ENCODE measurements at regions not wholly inside any gene's neighbourhood (a gene's known extent, or its start where the extent isn't known, plus 50 kb on each side); places are given as distances from the start of the nearest gene placed in this dataset.

DNA sequence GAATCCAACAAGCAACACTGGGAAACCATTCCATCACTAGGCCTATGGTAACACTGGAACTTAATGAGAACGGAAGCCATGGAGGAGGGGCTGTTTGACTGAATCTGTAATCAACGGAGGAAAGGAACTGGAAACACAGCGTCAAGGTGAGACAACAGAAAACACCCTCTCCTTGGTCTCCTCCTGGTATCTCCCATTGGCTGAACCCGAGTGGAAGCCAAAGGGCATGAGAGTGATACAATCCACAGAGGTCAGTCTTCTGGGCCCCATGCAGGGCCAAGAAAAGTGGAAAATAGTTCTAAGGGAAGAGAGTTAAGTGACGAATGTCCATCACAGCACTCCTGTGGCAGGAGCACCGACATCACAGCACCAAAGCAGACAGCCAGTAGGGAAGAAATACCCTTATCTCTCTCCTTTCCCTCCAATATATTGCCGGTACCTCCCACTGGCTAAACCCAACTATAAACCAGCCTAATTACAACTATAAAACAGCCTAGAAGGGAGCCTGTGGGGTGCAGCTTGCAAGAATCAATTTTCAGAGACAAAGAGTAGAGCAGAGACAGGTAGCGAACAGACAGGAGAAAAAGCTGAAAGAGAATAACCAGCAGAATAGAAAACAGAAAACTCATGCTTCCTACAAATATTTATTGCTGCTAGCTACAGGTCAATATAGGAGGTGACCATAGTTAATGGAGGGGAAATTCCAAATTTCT is 107.4 kb upstream of the IFNE start:
- no peak for DNase-seq (ENCODE audit: extremely low spot score, unreplicated experiment)
- Mint-ChIP-seq H3K27me3 (ENCODE audit: unreplicated experiment) (no peaks in the 10 kb centered on the region), H3K4me1 (ENCODE audit: unreplicated experiment) (peaks cover 22% of the 10 kb centered on the region), H3K9me3 (ENCODE audit: unreplicated experiment) (no peaks in the 10 kb centered on the region), H3K4me3 (ENCODE audit: unreplicated experiment) (no peak overlapping the region), H3K27ac (ENCODE audit: unreplicated experiment) (no peak overlapping the region), H3K36me3 (ENCODE audit: unreplicated experiment) (no peaks in the 10 kb centered on the region)
- TF ChIP-seq, protein P1, sequence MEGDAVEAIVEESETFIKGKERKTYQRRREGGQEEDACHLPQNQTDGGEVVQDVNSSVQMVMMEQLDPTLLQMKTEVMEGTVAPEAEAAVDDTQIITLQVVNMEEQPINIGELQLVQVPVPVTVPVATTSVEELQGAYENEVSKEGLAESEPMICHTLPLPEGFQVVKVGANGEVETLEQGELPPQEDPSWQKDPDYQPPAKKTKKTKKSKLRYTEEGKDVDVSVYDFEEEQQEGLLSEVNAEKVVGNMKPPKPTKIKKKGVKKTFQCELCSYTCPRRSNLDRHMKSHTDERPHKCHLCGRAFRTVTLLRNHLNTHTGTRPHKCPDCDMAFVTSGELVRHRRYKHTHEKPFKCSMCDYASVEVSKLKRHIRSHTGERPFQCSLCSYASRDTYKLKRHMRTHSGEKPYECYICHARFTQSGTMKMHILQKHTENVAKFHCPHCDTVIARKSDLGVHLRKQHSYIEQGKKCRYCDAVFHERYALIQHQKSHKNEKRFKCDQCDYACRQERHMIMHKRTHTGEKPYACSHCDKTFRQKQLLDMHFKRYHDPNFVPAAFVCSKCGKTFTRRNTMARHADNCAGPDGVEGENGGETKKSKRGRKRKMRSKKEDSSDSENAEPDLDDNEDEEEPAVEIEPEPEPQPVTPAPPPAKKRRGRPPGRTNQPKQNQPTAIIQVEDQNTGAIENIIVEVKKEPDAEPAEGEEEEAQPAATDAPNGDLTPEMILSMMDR (IDR thresholded peaks at IDR 0.05), result no peak

DNA sequence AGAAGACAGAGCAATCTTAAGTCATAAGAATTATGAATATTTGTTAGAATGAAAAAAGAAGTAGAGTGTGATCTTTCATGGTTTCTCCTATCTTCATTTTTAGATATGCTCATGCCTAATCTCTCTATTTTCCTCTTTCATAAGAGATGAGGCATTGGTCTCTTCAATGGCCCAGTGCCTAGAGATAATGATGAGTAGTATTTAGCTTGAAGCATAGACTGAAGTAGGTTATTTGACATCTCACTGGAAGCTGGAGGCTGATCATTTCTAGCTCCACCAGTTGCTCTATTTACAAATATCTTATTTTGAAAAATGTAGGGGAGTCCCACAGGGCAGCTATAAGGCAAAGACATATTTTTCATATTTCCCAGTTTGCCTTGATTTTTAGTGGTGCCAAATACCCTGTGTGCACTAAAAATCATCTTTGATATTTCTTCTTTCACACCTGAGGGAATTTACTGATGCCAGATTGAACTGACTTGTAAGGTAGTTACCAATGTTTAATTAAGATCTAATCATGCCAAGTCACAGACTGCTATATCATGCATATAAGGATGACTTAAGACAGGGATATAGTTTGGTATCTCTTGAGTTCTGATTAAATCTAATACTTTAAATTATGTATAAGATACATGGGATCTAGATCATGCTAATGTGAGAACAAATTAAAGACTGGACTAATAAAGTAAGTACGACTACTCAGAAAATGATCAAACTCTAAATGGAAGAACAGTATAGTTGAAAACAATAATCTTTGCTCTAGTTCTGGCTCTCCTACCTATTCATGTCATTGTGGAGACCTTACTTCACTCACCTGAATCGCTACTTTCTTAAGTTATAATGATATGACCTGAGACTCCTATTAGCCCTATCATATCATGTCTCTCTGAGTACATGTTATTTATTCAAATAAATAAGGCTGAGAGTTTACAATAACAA is 108.2 kb upstream of the IFNE start:
- H3K9me3 Mint-ChIP-seq (ENCODE audit: unreplicated experiment), result no peaks in the 10 kb centered on the region
- no peak overlapping the region for H3K4me3 Mint-ChIP-seq (ENCODE audit: unreplicated experiment)
- no peak overlapping the region for H3K27ac Mint-ChIP-seq (ENCODE audit: unreplicated experiment)
- no peak for DNase-seq (ENCODE audit: extremely low spot score, unreplicated experiment)
- H3K27me3 Mint-ChIP-seq (ENCODE audit: unreplicated experiment), result no peaks in the 10 kb centered on the region
- H3K36me3 Mint-ChIP-seq (ENCODE audit: unreplicated experiment), result no peaks in the 10 kb centered on the region
- H3K4me1 Mint-ChIP-seq (ENCODE audit: unreplicated experiment), result peaks cover 22% of the 10 kb centered on the region
- TF ChIP-seq, protein P1 (IDR thresholded peaks at IDR 0.05), result no peak

GRCh38 chr9:21591221-21592062 is 109.3 kb upstream of the IFNE start:
- no peak overlapping the region for H3K4me3 Mint-ChIP-seq (ENCODE audit: unreplicated experiment)
- no peak for DNase-seq (ENCODE audit: extremely low spot score, unreplicated experiment)
- H3K27ac Mint-ChIP-seq (ENCODE audit: unreplicated experiment), result peak overlapping the region; percentile 86

GRCh38 chr9:21592063-21592338 is 109.9 kb upstream of the IFNE start:
- peaks cover 21% of the 10 kb centered on the region for H3K4me1 Mint-ChIP-seq (ENCODE audit: unreplicated experiment)
- H3K27me3 Mint-ChIP-seq (ENCODE audit: unreplicated experiment), result no peaks in the 10 kb centered on the region
- H3K4me3 Mint-ChIP-seq (ENCODE audit: unreplicated experiment), result no peak overlapping the region
- peak overlapping the region; percentile 86 for H3K27ac Mint-ChIP-seq (ENCODE audit: unreplicated experiment)
- no peak for DNase-seq (ENCODE audit: extremely low spot score, unreplicated experiment)
- TF ChIP-seq, protein P1 (IDR thresholded peaks at IDR 0.05), result no peak
- H3K9me3 Mint-ChIP-seq (ENCODE audit: unreplicated experiment), result no peaks in the 10 kb centered on the region
- no peaks in the 10 kb centered on the region for H3K36me3 Mint-ChIP-seq (ENCODE audit: unreplicated experiment)

More at GRCh38 chr9:21591221-21592062, 109.3 kb upstream of the IFNE start:
- H3K9me3 Mint-ChIP-seq (ENCODE audit: unreplicated experiment), result no peaks in the 10 kb centered on the region
- no peaks in the 10 kb centered on the region for H3K27me3 Mint-ChIP-seq (ENCODE audit: unreplicated experiment)
- peaks cover 21% of the 10 kb centered on the region for H3K4me1 Mint-ChIP-seq (ENCODE audit: unreplicated experiment)
- H3K36me3 Mint-ChIP-seq (ENCODE audit: unreplicated experiment), result no peaks in the 10 kb centered on the region
- TF ChIP-seq, protein P1 (IDR thresholded peaks at IDR 0.05), result no peak
